Type B pancreatic cell (in vitro differentiated cells): ENCODE measurements at regions not wholly inside any gene's neighbourhood (a gene's known extent, or its start where the extent isn't known, plus 50 kb on each side); places are given as distances from the start of the nearest gene placed in this dataset.
"Not testable (repeated sequence)": the region's sequence is repeated elsewhere in the genome, so short reads cannot be mapped to it uniquely, and the experiment has no call there.

Experiments used
- DNase-seq: peaks from one replicate; pipeline ENCODE4 v3.0.0; 2021; ENCODE audit warnings: mixed read lengths; ENCODE audit not compliant: unreplicated experiment; ENCODE audit errors: extremely low spot score
- H3K27ac Mint-ChIP-seq: 2 replicates; pipeline ENCODE4 v1.8.0; 2021; ENCODE audit warnings: mild to moderate bottlenecking, mixed read lengths
- H3K27me3 Mint-ChIP-seq: 2 replicates; pipeline ENCODE4 v1.8.0; 2021; ENCODE audit warnings: mixed read lengths
- H3K36me3 Mint-ChIP-seq: 2 replicates; pipeline ENCODE4 v1.8.0; 2021; ENCODE audit warnings: mixed read lengths
- H3K4me1 Mint-ChIP-seq: one replicate; pipeline ENCODE4 v1.8.0; 2021; ENCODE audit warnings: mixed read lengths; ENCODE audit not compliant: unreplicated experiment
- H3K4me3 Mint-ChIP-seq: 2 replicates; pipeline ENCODE4 v1.8.0; 2021; ENCODE audit warnings: mild to moderate bottlenecking, mixed read lengths
- H3K9me3 Mint-ChIP-seq: 2 replicates; pipeline ENCODE4 v1.8.0; 2021; ENCODE audit warnings: mixed read lengths
- CTCF ChIP-seq: fragments of 200-600 bp; sonication (generic); conservative IDR thresholded peaks from 2 replicates; pipeline ENCODE4 v1.5.0; 2021; ENCODE audit warnings: antibody characterized with exemption, mild to moderate bottlenecking

GRCh38 chr10:4397337-4397736, 428.7 kb upstream of the AKR1E2 start:
- TF ChIP-seq CTCF = no peak
- DNase-seq = no peak
- H3K27me3 Mint-ChIP-seq = no peaks in the 10 kb centered on the region
- H3K9me3 Mint-ChIP-seq = peaks cover 4% of the 10 kb centered on the region
- no peaks in the 10 kb centered on the region for H3K4me1 Mint-ChIP-seq
- no peaks in the 10 kb centered on the region for H3K36me3 Mint-ChIP-seq
- no peak overlapping the region for H3K27ac Mint-ChIP-seq
- H3K4me3 Mint-ChIP-seq = no peak overlapping the region

- H3K27me3 Mint-ChIP-seq = no peaks in the 10 kb centered on the region
- H3K9me3 Mint-ChIP-seq = peaks cover 4% of the 10 kb centered on the region
- H3K4me1 Mint-ChIP-seq = no peaks in the 10 kb centered on the region
- no peak overlapping the region for H3K27ac Mint-ChIP-seq
- no peak for TF ChIP-seq CTCF
- no peak overlapping the region for H3K4me3 Mint-ChIP-seq
- no peak for DNase-seq
- H3K36me3 Mint-ChIP-seq = no peaks in the 10 kb centered on the region
These were observed 429.4 kb upstream of the AKR1E2 start for GRCh38 chr10:4396401-4397283.

GRCh38 chr10:4395731-4396130, 430.3 kb upstream of the AKR1E2 start:
- no peaks in the 10 kb centered on the region for H3K36me3 Mint-ChIP-seq
- no peak for TF ChIP-seq CTCF
- no peaks in the 10 kb centered on the region for H3K27me3 Mint-ChIP-seq
- peaks cover 4% of the 10 kb centered on the region for H3K9me3 Mint-ChIP-seq
- no peak overlapping the region for H3K27ac Mint-ChIP-seq
- no peak for DNase-seq
- no peaks in the 10 kb centered on the region for H3K4me1 Mint-ChIP-seq
- H3K4me3 Mint-ChIP-seq = no peak overlapping the region

- H3K4me3 Mint-ChIP-seq, H3K36me3 Mint-ChIP-seq, DNase-seq, H3K27me3 Mint-ChIP-seq, H3K9me3 Mint-ChIP-seq, H3K27ac Mint-ChIP-seq, H3K4me1 Mint-ChIP-seq: not testable (repeated sequence)
These were observed 431.6 kb upstream of the AKR1E2 start for GRCh38 chr10:4394455-4394854.

GRCh38 chr10:4391683-4392082, 434.3 kb upstream of the AKR1E2 start:
- Mint-ChIP-seq H3K36me3 (no peaks in the 10 kb centered on the region), H3K4me1 (no peaks in the 10 kb centered on the region), H3K9me3 (no peaks in the 10 kb centered on the region), H3K27ac (no peak overlapping the region), H3K4me3 (no peak overlapping the region), H3K27me3 (no peaks in the 10 kb centered on the region)
- no peak for DNase-seq
- TF ChIP-seq CTCF = no peak

- no peak for DNase-seq
- Mint-ChIP-seq H3K36me3 (no peaks in the 10 kb centered on the region), H3K27me3 (no peaks in the 10 kb centered on the region), H3K27ac (no peak overlapping the region), H3K9me3 (no peaks in the 10 kb centered on the region), H3K4me1 (peaks cover 7% of the 10 kb centered on the region), H3K4me3 (no peak overlapping the region)
- no peak for TF ChIP-seq CTCF
These were observed 435.8 kb upstream of the AKR1E2 start for GRCh38 chr10:4390219-4390618.
